GM23338 (cell line): ENCODE measurements at regions not wholly inside any gene's neighbourhood (a gene's known extent, or its start where the extent isn't known, plus 50 kb on each side); places are given as distances from the start of the nearest gene placed in this dataset.

Experiments used
- ATAC-seq: fragments of 200-7000 bp; cut with Tn5 transposase; 3 replicates; pipeline ENCODE4 v1.9.1; 2020
- DNase-seq: peaks from one replicate; pipeline ENCODE4 v3.0.0-alpha.2; 2015; ENCODE audit warnings: low spot score
- H2AFZ ChIP-seq: fragments of 200-600 bp; sonication (generic); 2 replicates; pipeline ENCODE4 v1.8.0; 2016; ENCODE audit warnings: antibody characterized with exemption, mild to moderate bottlenecking, moderate library complexity
- H3F3A ChIP-seq: fragments of 200-600 bp; sonication (generic); replicated peaks from 2 replicates; pipeline ENCODE4 v1.8.0; 2017; ENCODE audit warnings: antibody characterized with exemption, mixed run types, low read depth
- H3K27ac ChIP-seq: fragments of 200-600 bp; sonication (generic); 2 replicates; pipeline ENCODE4 v1.6.1; 2016; ENCODE audit warnings: low read depth
- H3K27me3 ChIP-seq: fragments of 200-600 bp; sonication (generic); 2 replicates; pipeline ENCODE4 v1.8.0; 2016; ENCODE audit warnings: mild to moderate bottlenecking, mixed run types, moderate library complexity; ENCODE audit not compliant: insufficient read depth
- H3K36me3 ChIP-seq: fragments of 200-600 bp; sonication (generic); 2 replicates; pipeline ENCODE4 v1.8.0; 2016; ENCODE audit warnings: mild to moderate bottlenecking; ENCODE audit not compliant: insufficient read depth
- H3K4me1 ChIP-seq: fragments of 200-600 bp; sonication (generic); 2 replicates; pipeline ENCODE4 v1.8.0; 2016; ENCODE audit warnings: mild to moderate bottlenecking, moderate library complexity; ENCODE audit not compliant: insufficient read depth
- H3K4me2 ChIP-seq: fragments of 200-600 bp; sonication (generic); 2 replicates; pipeline ENCODE4 v1.7.1; 2017; ENCODE audit warnings: mixed run types
- H3K4me3 ChIP-seq: fragments of 200-600 bp; sonication (generic); 2 replicates; pipeline ENCODE4 v1.6.1; 2016; ENCODE audit warnings: mixed run types
- H3K79me2 ChIP-seq: fragments of 200-600 bp; sonication (generic); replicated peaks from 2 replicates; pipeline ENCODE4 v1.8.0; 2017; ENCODE audit warnings: mild to moderate bottlenecking; ENCODE audit not compliant: insufficient read depth
- H3K9me2 ChIP-seq: fragments of 200-600 bp; sonication (generic); 2 replicates; pipeline ENCODE4 v1.8.0; 2017; ENCODE audit not compliant: insufficient read depth
- H4K20me1 ChIP-seq: fragments of 200-600 bp; sonication (generic); replicated peaks from 2 replicates; pipeline ENCODE4 v1.8.0; 2017; ENCODE audit warnings: mild to moderate bottlenecking; ENCODE audit not compliant: insufficient read depth
- H3K27ac Mint-ChIP-seq: 2 replicates; pipeline ENCODE4 v1.8.0; 2020; ENCODE audit warnings: inconsistent platforms, mild to moderate bottlenecking, moderate library complexity, mixed read lengths
- H3K27me3 Mint-ChIP-seq: 3 replicates; pipeline ENCODE4 v1.8.0; 2022; ENCODE audit warnings: low read depth, mild to moderate bottlenecking, moderate library complexity, mixed read lengths, inconsistent platforms; ENCODE audit not compliant: insufficient read depth, poor library complexity
- H3K36me3 Mint-ChIP-seq: 3 replicates; pipeline ENCODE4 v1.8.0; 2021; ENCODE audit warnings: low read depth, mild to moderate bottlenecking, inconsistent platforms, moderate library complexity, mixed read lengths
- H3K4me1 Mint-ChIP-seq: 3 replicates; pipeline ENCODE4 v1.8.0; 2020; ENCODE audit warnings: mild to moderate bottlenecking, inconsistent platforms, mixed read lengths
- H3K4me3 Mint-ChIP-seq: 3 replicates; pipeline ENCODE4 v1.8.0; 2021; ENCODE audit warnings: moderate library complexity, mild to moderate bottlenecking, inconsistent platforms, mixed read lengths
- H3K9me3 Mint-ChIP-seq: 3 replicates; pipeline ENCODE4 v1.8.0; 2020; ENCODE audit warnings: moderate library complexity, mild to moderate bottlenecking, inconsistent platforms, mixed read lengths
- CREB1 ChIP-seq: fragments of 250-450 bp; sonication (Bioruptor Pico); IDR thresholded peaks from 2 replicates; pipeline ENCODE4 v1.5.0; 2020; ENCODE audit warnings: low read depth, mild to moderate bottlenecking, moderate library complexity
- CTCF ChIP-seq, 2 experiments: fragments of 200-600 bp in 1 of 2; sonication (generic) in 1 of 2; conservative IDR thresholded peaks; 2 replicates each; pipeline versions ENCODE4 v1.5.1 to v1.6.1; 2016 to 2017; ENCODE audit warnings: antibody characterized with exemption in 2 of 2, low read depth in 2 of 2, mild to moderate bottlenecking in 2 of 2, moderate library complexity in 1 of 2
- ETS1 ChIP-seq: IDR thresholded peaks from 2 replicates; pipeline ENCODE4 v1.6.1; 2016; ENCODE audit warnings: antibody characterized with exemption
- EZH2phosphoT487 ChIP-seq: fragments of 200-600 bp; sonication (generic); IDR thresholded peaks from one replicate; pipeline ENCODE4 v1.8.1; 2018; ENCODE audit warnings: antibody characterized with exemption; ENCODE audit not compliant: unreplicated experiment
- JUNB ChIP-seq: IDR thresholded peaks from one replicate; pipeline ENCODE4 v1.6.1; 2016; ENCODE audit warnings: antibody characterized with exemption; ENCODE audit not compliant: unreplicated experiment
- REST ChIP-seq: IDR thresholded peaks from one replicate; pipeline ENCODE4 v1.6.1; 2018; ENCODE audit warnings: antibody characterized with exemption; ENCODE audit not compliant: unreplicated experiment
- STAT1 ChIP-seq: IDR thresholded peaks from one replicate; pipeline ENCODE4 v1.6.1; 2016; ENCODE audit warnings: antibody characterized with exemption; ENCODE audit not compliant: unreplicated experiment
- ZNF114 ChIP-seq: fragments of 250-450 bp; sonication (Bioruptor Pico); IDR thresholded peaks from 2 replicates; pipeline ENCODE4 v1.5.0; 2020; ENCODE audit warnings: mild to moderate bottlenecking, moderate library complexity
- TF ChIP-seq, protein P1 (sequence below): fragments of 250-450 bp; sonication (Bioruptor Pico); IDR thresholded peaks from 2 replicates; pipeline ENCODE4 v1.5.0; 2020; ENCODE audit warnings: mild to moderate bottlenecking, moderate library complexity

- TF ChIP-seq REST: no peak
Measured at GRCh38 chr4:111959222-111959621, 186.0 kb upstream of the FAM241A start (continued).

GRCh38 chr4:111960241-111960667, 185.0 kb upstream of the FAM241A start:
- H2AFZ ChIP-seq: no peak overlapping the region
- DNase-seq (no peak), ATAC-seq (no peak)
- no peaks in the 10 kb centered on the region for H3K36me3 ChIP-seq
- H4K20me1 ChIP-seq: no peaks in the 10 kb centered on the region
- H3F3A ChIP-seq: no peaks in the 10 kb centered on the region
- H3K27ac ChIP-seq: no peak overlapping the region
- no peaks in the 10 kb centered on the region; the same call in 1 of the 2 replicates for H3K9me2 ChIP-seq
- H3K27me3 Mint-ChIP-seq: no peaks in the 10 kb centered on the region
- no peaks in the 10 kb centered on the region for H3K9me3 Mint-ChIP-seq
- no peaks in the 10 kb centered on the region for H3K79me2 ChIP-seq
- H3K27me3 ChIP-seq: no peaks in the 10 kb centered on the region
- H3K4me3 ChIP-seq: no peak overlapping the region
- no peaks in the 10 kb centered on the region for H3K4me1 ChIP-seq
- no peak overlapping the region for H3K4me3 Mint-ChIP-seq
- no peaks in the 10 kb centered on the region for H3K4me1 Mint-ChIP-seq
- H3K27ac Mint-ChIP-seq: no peak overlapping the region
- H3K4me2 ChIP-seq: no peak overlapping the region
- no peaks in the 10 kb centered on the region for H3K36me3 Mint-ChIP-seq
- TF ChIP-seq ETS1 (no peak), EZH2phosphoT487 (no peak), CREB1 (CRISPR knock-in tag) (no peak), REST (no peak), CTCF (conservative IDR thresholded peaks at IDR 0.05; ENCODE audit: low read depth in 2 of 2) (no peak), STAT1 (no peak), JUNB (no peak), ZNF114 (CRISPR knock-in tag) (no peak)
- TF ChIP-seq, protein P1, sequence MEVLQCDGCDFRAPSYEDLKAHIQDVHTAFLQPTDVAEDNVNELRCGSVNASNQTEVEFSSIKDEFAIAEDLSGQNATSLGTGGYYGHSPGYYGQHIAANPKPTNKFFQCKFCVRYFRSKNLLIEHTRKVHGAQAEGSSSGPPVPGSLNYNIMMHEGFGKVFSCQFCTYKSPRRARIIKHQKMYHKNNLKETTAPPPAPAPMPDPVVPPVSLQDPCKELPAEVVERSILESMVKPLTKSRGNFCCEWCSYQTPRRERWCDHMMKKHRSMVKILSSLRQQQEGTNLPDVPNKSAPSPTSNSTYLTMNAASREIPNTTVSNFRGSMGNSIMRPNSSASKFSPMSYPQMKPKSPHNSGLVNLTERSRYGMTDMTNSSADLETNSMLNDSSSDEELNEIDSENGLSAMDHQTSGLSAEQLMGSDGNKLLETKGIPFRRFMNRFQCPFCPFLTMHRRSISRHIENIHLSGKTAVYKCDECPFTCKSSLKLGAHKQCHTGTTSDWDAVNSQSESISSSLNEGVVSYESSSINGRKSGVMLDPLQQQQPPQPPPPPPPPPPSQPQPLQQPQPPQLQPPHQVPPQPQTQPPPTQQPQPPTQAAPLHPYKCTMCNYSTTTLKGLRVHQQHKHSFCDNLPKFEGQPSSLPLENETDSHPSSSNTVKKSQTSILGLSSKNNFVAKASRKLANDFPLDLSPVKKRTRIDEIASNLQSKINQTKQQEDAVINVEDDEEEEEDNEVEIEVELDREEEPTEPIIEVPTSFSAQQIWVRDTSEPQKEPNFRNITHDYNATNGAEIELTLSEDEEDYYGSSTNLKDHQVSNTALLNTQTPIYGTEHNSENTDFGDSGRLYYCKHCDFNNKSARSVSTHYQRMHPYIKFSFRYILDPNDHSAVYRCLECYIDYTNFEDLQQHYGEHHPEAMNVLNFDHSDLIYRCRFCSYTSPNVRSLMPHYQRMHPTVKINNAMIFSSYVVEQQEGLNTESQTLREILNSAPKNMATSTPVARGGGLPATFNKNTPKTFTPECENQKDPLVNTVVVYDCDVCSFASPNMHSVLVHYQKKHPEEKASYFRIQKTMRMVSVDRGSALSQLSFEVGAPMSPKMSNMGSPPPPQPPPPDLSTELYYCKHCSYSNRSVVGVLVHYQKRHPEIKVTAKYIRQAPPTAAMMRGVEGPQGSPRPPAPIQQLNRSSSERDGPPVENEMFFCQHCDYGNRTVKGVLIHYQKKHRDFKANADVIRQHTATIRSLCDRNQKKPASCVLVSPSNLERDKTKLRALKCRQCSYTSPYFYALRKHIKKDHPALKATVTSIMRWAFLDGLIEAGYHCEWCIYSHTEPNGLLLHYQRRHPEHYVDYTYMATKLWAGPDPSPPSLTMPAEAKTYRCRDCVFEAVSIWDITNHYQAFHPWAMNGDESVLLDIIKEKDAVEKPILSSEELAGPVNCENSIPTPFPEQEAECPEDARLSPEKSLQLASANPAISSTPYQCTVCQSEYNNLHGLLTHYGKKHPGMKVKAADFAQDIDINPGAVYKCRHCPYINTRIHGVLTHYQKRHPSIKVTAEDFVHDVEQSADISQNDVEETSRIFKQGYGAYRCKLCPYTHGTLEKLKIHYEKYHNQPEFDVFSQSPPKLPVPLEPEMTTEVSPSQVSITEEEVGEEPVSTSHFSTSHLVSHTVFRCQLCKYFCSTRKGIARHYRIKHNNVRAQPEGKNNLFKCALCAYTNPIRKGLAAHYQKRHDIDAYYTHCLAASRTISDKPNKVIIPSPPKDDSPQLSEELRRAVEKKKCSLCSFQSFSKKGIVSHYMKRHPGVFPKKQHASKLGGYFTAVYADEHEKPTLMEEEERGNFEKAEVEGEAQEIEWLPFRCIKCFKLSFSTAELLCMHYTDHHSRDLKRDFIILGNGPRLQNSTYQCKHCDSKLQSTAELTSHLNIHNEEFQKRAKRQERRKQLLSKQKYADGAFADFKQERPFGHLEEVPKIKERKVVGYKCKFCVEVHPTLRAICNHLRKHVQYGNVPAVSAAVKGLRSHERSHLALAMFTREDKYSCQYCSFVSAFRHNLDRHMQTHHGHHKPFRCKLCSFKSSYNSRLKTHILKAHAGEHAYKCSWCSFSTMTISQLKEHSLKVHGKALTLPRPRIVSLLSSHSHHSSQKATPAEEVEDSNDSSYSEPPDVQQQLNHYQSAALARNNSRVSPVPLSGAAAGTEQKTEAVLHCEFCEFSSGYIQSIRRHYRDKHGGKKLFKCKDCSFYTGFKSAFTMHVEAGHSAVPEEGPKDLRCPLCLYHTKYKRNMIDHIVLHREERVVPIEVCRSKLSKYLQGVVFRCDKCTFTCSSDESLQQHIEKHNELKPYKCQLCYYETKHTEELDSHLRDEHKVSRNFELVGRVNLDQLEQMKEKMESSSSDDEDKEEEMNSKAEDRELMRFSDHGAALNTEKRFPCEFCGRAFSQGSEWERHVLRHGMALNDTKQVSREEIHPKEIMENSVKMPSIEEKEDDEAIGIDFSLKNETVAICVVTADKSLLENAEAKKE: no peak
